Upper lobe of left lung (tissue), 4 donors: ENCODE measurements at regions not wholly inside any gene's neighbourhood (a gene's known extent, or its start where the extent isn't known, plus 50 kb on each side); places are given as distances from the start of the nearest gene placed in this dataset.

ENCODE experiments used
- EP300 ChIP-seq, 4 donors: sonication (generic); formaldehyde crosslinking; IDR thresholded peaks; one replicate each; pipeline ENCODE4 v1.5.1; 2017; ENCODE audit warnings: antibody characterized with exemption in 4 of 4, control low read depth in 2 of 4
- POLR2A ChIP-seq, 4 donors: fragments of 450-650 bp; IDR thresholded peaks; one replicate each; pipeline ENCODE4 v1.5.1; 2016 to 2017; ENCODE audit warnings: antibody characterized with exemption in 4 of 4, mild to moderate bottlenecking in 2 of 4
- POLR2AphosphoS5 ChIP-seq, 2 donors: sonication (generic); formaldehyde crosslinking; IDR thresholded peaks; one replicate each; pipeline ENCODE4 v1.5.1; 2017; ENCODE audit warnings: antibody characterized with exemption in 2 of 2
- TF ChIP-seq, protein P1 (sequence below), 6 experiments: fragments of 450-650 bp in 4 of 6; fragments of 200-600 bp in 2 of 6; sonication (generic) in 2 of 6; IDR thresholded peaks; one replicate each; pipeline ENCODE4 v1.5.1; 2016 to 2019; ENCODE audit warnings: antibody characterized with exemption in 6 of 6

DNA sequence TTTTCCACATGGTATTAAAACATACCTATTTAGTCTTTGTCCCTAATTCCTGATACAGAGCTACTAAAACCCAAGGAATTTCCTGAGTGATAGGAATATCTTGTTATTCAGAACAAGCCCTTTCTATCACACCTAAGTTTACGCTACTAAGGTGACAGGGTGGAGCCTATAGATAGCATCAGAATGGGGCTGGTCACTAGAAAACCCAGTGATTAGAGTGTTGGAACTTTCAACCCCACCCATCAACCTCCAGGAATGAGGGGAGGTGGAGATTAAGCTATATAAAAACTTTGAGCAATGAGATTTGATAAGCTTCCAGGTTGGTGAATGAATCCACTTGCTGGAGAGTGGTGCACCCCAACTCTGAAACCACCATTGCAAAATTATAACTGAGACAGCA, 62.1 kb upstream of the RNU6-1 start:
- TF ChIP-seq, protein P1, sequence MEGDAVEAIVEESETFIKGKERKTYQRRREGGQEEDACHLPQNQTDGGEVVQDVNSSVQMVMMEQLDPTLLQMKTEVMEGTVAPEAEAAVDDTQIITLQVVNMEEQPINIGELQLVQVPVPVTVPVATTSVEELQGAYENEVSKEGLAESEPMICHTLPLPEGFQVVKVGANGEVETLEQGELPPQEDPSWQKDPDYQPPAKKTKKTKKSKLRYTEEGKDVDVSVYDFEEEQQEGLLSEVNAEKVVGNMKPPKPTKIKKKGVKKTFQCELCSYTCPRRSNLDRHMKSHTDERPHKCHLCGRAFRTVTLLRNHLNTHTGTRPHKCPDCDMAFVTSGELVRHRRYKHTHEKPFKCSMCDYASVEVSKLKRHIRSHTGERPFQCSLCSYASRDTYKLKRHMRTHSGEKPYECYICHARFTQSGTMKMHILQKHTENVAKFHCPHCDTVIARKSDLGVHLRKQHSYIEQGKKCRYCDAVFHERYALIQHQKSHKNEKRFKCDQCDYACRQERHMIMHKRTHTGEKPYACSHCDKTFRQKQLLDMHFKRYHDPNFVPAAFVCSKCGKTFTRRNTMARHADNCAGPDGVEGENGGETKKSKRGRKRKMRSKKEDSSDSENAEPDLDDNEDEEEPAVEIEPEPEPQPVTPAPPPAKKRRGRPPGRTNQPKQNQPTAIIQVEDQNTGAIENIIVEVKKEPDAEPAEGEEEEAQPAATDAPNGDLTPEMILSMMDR (IDR thresholded peaks at IDR 0.05) = no peak
- TF ChIP-seq POLR2A (IDR thresholded peaks at IDR 0.05) (no peak), POLR2AphosphoS5 (IDR thresholded peaks at IDR 0.05) (no peak), EP300 (IDR thresholded peaks at IDR 0.05) (no peak)
